ENCODE measurements at regions not wholly inside any gene's neighbourhood (a gene's known extent, or its start where the extent isn't known, plus 50 kb on each side); places are given as distances from the start of the nearest gene placed in this dataset.
"Not testable (repeated sequence)": the region's sequence is repeated elsewhere in the genome, so short reads cannot be mapped to it uniquely, and the experiment has no call there.

DNA sequence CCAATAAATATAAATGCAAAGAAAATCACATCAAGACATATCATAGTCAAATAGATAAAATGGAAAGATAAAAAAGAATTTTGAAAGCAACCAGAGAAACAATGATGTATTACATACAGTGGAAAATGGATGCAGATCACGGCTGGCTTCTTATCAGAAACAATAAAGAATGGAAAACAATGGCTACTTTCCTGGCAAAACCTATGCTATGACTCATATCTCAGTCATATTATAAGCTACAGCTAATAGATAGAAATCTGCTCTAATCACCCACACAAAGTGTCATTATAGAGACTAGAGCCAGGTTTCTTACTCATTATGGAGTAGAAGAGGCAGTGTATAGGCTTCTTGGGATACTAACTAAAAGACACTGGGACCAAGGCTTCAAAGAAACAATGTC, 93.5 kb upstream of the TACR1 start:
- H2AFZ ChIP-seq (replicated peaks): no peak overlapping the region
- no peaks in the 10 kb centered on the region for H3K4me1 ChIP-seq
- no peaks in the 10 kb centered on the region for H3K27me3 ChIP-seq
- no peak overlapping the region for H3K4me2 ChIP-seq
- H3K9me3 ChIP-seq (ENCODE audit: low read depth): no peaks in the 10 kb centered on the region
- TF ChIP-seq, protein P1, sequence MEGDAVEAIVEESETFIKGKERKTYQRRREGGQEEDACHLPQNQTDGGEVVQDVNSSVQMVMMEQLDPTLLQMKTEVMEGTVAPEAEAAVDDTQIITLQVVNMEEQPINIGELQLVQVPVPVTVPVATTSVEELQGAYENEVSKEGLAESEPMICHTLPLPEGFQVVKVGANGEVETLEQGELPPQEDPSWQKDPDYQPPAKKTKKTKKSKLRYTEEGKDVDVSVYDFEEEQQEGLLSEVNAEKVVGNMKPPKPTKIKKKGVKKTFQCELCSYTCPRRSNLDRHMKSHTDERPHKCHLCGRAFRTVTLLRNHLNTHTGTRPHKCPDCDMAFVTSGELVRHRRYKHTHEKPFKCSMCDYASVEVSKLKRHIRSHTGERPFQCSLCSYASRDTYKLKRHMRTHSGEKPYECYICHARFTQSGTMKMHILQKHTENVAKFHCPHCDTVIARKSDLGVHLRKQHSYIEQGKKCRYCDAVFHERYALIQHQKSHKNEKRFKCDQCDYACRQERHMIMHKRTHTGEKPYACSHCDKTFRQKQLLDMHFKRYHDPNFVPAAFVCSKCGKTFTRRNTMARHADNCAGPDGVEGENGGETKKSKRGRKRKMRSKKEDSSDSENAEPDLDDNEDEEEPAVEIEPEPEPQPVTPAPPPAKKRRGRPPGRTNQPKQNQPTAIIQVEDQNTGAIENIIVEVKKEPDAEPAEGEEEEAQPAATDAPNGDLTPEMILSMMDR (IDR thresholded peaks at IDR 0.05): no peak
- TF ChIP-seq EZH2 (IDR thresholded peaks at IDR 0.05) (no peak), EZH2phosphoT487 (IDR thresholded peaks at IDR 0.05) (no peak)
- Mint-ChIP-seq H3K27ac (no peak overlapping the region), H3K36me3 (no peaks in the 10 kb centered on the region), H3K27me3 (ENCODE audit: insufficient read depth, low read depth) (peaks cover 4% of the 10 kb centered on the region), H3K4me1 (peaks cover 4% of the 10 kb centered on the region), H3K4me3 (no peak overlapping the region), H3K9me3 (no peaks in the 10 kb centered on the region)
- H3K9ac ChIP-seq: no peak overlapping the region
- no peaks in the 10 kb centered on the region for H3F3A ChIP-seq (ENCODE audit: low read depth)
- H4K20me1 ChIP-seq (ENCODE audit: low read depth): no peaks in the 10 kb centered on the region
- no peaks in the 10 kb centered on the region for H3K36me3 ChIP-seq
- DNase-seq (ENCODE audit: low spot score): no peak
- H3K79me2 ChIP-seq (ENCODE audit: low read depth): no peaks in the 10 kb centered on the region
- no peak overlapping the region for H3K27ac ChIP-seq
- H3K4me3 ChIP-seq: no peak overlapping the region

- no peaks in the 10 kb centered on the region for H3K36me3 Mint-ChIP-seq
- H3K27ac Mint-ChIP-seq: no peak overlapping the region
- Histone ChIP-seq H2AFZ (replicated peaks) (peak overlapping the region; percentile 13), H3F3A (ENCODE audit: low read depth) (no peaks in the 10 kb centered on the region), H3K9me3 (ENCODE audit: low read depth) (no peaks in the 10 kb centered on the region), H3K27me3 (no peaks in the 10 kb centered on the region), H4K20me1 (ENCODE audit: low read depth) (no peaks in the 10 kb centered on the region), H3K4me1 (no peaks in the 10 kb centered on the region), H3K27ac (no peak overlapping the region), H3K9ac (no peak overlapping the region), H3K79me2 (ENCODE audit: low read depth) (no peaks in the 10 kb centered on the region), H3K36me3 (no peaks in the 10 kb centered on the region), H3K4me2 (no peak overlapping the region), H3K4me3 (no peak overlapping the region)
- DNase-seq (ENCODE audit: low spot score): peak; percentile 35
- peaks cover 4% of the 10 kb centered on the region for H3K27me3 Mint-ChIP-seq (ENCODE audit: insufficient read depth, low read depth)
- no peak overlapping the region for H3K4me3 Mint-ChIP-seq
- peaks cover 4% of the 10 kb centered on the region for H3K4me1 Mint-ChIP-seq
- no peaks in the 10 kb centered on the region for H3K9me3 Mint-ChIP-seq
- TF ChIP-seq, protein P1 (IDR thresholded peaks at IDR 0.05): peak; percentile 46
- TF ChIP-seq EZH2 (IDR thresholded peaks at IDR 0.05): no peak
Measured at GRCh38 chr2:75290600-75291150, 91.4 kb upstream of the TACR1 start.

- no peak overlapping the region for H3K27ac ChIP-seq
- no peaks in the 10 kb centered on the region for H3K9me3 ChIP-seq (ENCODE audit: low read depth)
- TF ChIP-seq EZH2phosphoT487 (IDR thresholded peaks at IDR 0.05): no peak
- TF ChIP-seq, protein P1 (IDR thresholded peaks at IDR 0.05): no peak
- no peak for TF ChIP-seq EZH2 (IDR thresholded peaks at IDR 0.05)
- no peaks in the 10 kb centered on the region for H3K36me3 Mint-ChIP-seq
- H3F3A ChIP-seq (ENCODE audit: low read depth): no peaks in the 10 kb centered on the region
- H3K27ac Mint-ChIP-seq: no peak overlapping the region
- no peak overlapping the region for H3K9ac ChIP-seq
- H3K4me3 Mint-ChIP-seq: no peak overlapping the region
- no peaks in the 10 kb centered on the region for H3K79me2 ChIP-seq (ENCODE audit: low read depth)
- H3K4me1 ChIP-seq: no peaks in the 10 kb centered on the region
- H3K9me3 Mint-ChIP-seq: no peaks in the 10 kb centered on the region
- peaks cover 4% of the 10 kb centered on the region for H3K27me3 Mint-ChIP-seq (ENCODE audit: insufficient read depth, low read depth)
- DNase-seq (ENCODE audit: low spot score): no peak
- H2AFZ ChIP-seq (replicated peaks): no peak overlapping the region
- no peaks in the 10 kb centered on the region for H4K20me1 ChIP-seq (ENCODE audit: low read depth)
- no peaks in the 10 kb centered on the region for H3K36me3 ChIP-seq
- H3K4me3 ChIP-seq: no peak overlapping the region
- H3K27me3 ChIP-seq: no peaks in the 10 kb centered on the region
- peaks cover 4% of the 10 kb centered on the region for H3K4me1 Mint-ChIP-seq
- H3K4me2 ChIP-seq: no peak overlapping the region
Measured at GRCh38 chr2:75289771-75290170, 90.5 kb upstream of the TACR1 start.

- H3K4me2 ChIP-seq; H3K4me1 ChIP-seq; H3K27ac ChIP-seq; H3F3A ChIP-seq (ENCODE audit: low read depth); H3K27me3 ChIP-seq; H3K4me3 Mint-ChIP-seq; H3K27me3 Mint-ChIP-seq (ENCODE audit: insufficient read depth, low read depth); H3K9me3 Mint-ChIP-seq; H3K36me3 Mint-ChIP-seq; H2AFZ ChIP-seq (replicated peaks); H3K9ac ChIP-seq; H3K9me3 ChIP-seq (ENCODE audit: low read depth); H3K4me3 ChIP-seq; H3K79me2 ChIP-seq (ENCODE audit: low read depth); H3K27ac Mint-ChIP-seq; DNase-seq (ENCODE audit: low spot score); H3K4me1 Mint-ChIP-seq; H4K20me1 ChIP-seq (ENCODE audit: low read depth); H3K36me3 ChIP-seq: not testable (repeated sequence)
Measured at GRCh38 chr2:75289178-75289577, 89.9 kb upstream of the TACR1 start.

Data from neural progenitor cell (in vitro differentiated cells).